Activated T-helper 1 cell treated with anti-CD3 and anti-CD28 coated beads, Interleukin-12 subunit alpha, Interleukin-12 subunit beta, Interleukin-2, Interleukin-4 antibody, amounts not matched to agents 30 ng/mL and 10 ng/mL and 1 ng/mL, durations not matched to agents 14 hours and 24 hours and 36 hours (primary cell): ENCODE measurements at regions not wholly inside any gene's neighbourhood (a gene's known extent, or its start where the extent isn't known, plus 50 kb on each side); places are given as distances from the start of the nearest gene placed in this dataset.
"Not testable (repeated sequence)": the region's sequence is repeated elsewhere in the genome, so short reads cannot be mapped to it uniquely, and the experiment has no call there.

Experiments
- DNase-seq: peaks from one replicate; pipeline ENCODE4 v3.0.0; 2021; ENCODE audit warnings: low spot score
- H3K27ac Mint-ChIP-seq: one replicate; pipeline ENCODE4 v1.8.0; 2021; ENCODE audit warnings: mild to moderate bottlenecking, mixed read lengths
- H3K27me3 Mint-ChIP-seq: one replicate; pipeline ENCODE4 v1.8.0; 2022; ENCODE audit warnings: mild to moderate bottlenecking, moderate library complexity, mixed read lengths; ENCODE audit not compliant: insufficient read depth
- H3K36me3 Mint-ChIP-seq: one replicate; pipeline ENCODE4 v1.8.0; 2021; ENCODE audit warnings: low read depth, mixed read lengths
- H3K4me1 Mint-ChIP-seq: one replicate; pipeline ENCODE4 v1.8.0; 2021; ENCODE audit warnings: low read depth, mixed read lengths
- H3K4me3 Mint-ChIP-seq: one replicate; pipeline ENCODE4 v1.8.0; 2021; ENCODE audit warnings: mild to moderate bottlenecking, moderate library complexity, mixed read lengths
- H3K9me3 Mint-ChIP-seq: one replicate; pipeline ENCODE4 v1.8.0; 2021; ENCODE audit warnings: mixed read lengths
- intact Hi-C: fragments of 100-400 bp; cut with micrococcal nuclease; formaldehyde crosslinking; loops from one replicate; pipeline ENCODE4 v1.15.1; 2024

GRCh38 chr2:125364192-125364983 is 1291.6 kb upstream of the GYPC start:
- no peaks in the 10 kb centered on the region for H3K36me3 Mint-ChIP-seq
- intact Hi-C loops: no loop called here
- H3K4me3 Mint-ChIP-seq: no peak overlapping the region
- DNase-seq: no peak
- no peaks in the 10 kb centered on the region for H3K4me1 Mint-ChIP-seq
- H3K27ac Mint-ChIP-seq: no peak overlapping the region
- peaks cover 17% of the 10 kb centered on the region for H3K9me3 Mint-ChIP-seq
- no peaks in the 10 kb centered on the region for H3K27me3 Mint-ChIP-seq

DNA sequence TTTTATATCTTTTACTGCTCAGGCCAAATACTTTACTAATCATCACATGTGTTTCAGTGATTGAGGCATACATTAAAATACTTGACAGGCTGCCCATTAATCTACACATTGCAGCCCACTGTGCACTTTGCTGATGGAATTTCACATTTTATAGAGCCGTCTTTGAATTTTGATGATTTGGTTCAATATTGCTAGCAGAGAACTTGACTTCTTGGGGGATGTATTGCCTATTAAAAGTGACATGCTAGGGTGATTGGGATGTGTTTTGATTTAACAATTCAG is 1291.0 kb upstream of the GYPC start:
- Mint-ChIP-seq H3K9me3 (peaks cover 16% of the 10 kb centered on the region), H3K4me1 (no peaks in the 10 kb centered on the region), H3K36me3 (no peaks in the 10 kb centered on the region), H3K27me3 (no peaks in the 10 kb centered on the region), H3K4me3 (no peak overlapping the region), H3K27ac (no peak overlapping the region)
- no peak for DNase-seq
- intact Hi-C loops: no loop called here

DNA sequence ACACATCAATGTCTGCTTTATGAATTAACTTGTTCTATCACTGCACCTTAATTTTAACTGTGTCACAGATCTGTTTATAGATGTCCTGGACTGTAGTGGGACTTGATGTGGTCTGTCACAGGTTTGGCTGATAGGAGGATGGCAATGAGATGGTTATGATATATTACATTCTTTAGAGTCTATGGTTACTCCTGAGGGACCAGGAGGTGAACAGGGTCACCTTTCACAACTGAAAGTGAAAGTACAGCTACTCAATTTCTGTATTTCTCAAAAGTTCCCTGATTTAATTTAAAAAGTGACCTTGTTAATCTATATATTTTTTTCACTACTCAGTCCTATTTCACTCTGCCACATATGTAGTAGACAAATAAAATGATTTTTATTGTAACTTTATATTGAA is 1284.1 kb upstream of the GYPC start:
- Mint-ChIP-seq H3K4me3 (no peak overlapping the region), H3K36me3 (no peaks in the 10 kb centered on the region), H3K27me3 (no peaks in the 10 kb centered on the region), H3K4me1 (no peaks in the 10 kb centered on the region), H3K9me3 (peaks cover 7% of the 10 kb centered on the region), H3K27ac (no peak overlapping the region)
- no peak for DNase-seq
- intact Hi-C loops: no loop called here

DNA sequence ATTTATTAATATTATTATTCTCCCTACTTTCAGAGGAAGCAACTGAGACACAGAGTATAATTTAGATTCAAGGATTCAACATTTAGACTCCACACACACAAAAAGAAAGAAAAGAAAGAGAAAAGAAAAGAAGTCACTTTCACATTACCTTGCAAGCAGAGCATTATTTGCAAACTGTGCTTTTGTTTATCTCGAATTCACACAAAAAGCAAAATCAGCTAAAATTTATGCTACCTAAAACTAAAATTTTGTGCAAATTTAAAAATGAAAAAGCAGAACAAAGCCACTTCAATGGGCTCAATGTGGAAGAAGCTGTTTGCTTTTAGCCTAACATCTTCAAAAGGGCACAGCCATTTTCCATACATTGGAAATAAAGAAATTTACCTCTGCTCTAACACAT is 1282.7 kb upstream of the GYPC start:
- Mint-ChIP-seq H3K4me3 (no peak overlapping the region), H3K27ac (no peak overlapping the region), H3K27me3 (no peaks in the 10 kb centered on the region), H3K9me3 (peaks cover 7% of the 10 kb centered on the region), H3K36me3 (no peaks in the 10 kb centered on the region), H3K4me1 (no peaks in the 10 kb centered on the region)
- DNase-seq: no peak
- intact Hi-C loops: no loop called here

DNA sequence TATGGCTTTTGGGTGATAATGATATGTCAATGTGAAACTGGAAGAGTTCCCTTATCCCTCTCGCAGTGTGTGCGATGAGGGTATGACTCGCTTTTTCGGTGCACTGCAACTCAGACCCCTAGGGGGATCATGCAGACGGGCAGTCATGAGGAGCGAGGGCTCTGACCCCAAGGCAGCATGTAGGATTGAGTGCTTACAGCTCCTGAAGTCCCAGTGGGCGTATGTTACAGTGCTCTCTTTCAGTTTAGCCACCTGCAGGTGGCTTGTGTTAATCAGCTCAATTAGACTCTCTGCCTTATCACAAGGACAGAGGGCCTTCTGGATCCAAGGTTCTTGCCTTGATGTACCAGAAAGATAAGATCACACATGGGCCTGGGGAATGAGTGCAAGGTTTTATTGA is 1269.9 kb upstream of the GYPC start:
- H3K27me3 Mint-ChIP-seq: no peaks in the 10 kb centered on the region
- H3K4me1 Mint-ChIP-seq: no peaks in the 10 kb centered on the region
- no peak overlapping the region for H3K27ac Mint-ChIP-seq

DNA sequence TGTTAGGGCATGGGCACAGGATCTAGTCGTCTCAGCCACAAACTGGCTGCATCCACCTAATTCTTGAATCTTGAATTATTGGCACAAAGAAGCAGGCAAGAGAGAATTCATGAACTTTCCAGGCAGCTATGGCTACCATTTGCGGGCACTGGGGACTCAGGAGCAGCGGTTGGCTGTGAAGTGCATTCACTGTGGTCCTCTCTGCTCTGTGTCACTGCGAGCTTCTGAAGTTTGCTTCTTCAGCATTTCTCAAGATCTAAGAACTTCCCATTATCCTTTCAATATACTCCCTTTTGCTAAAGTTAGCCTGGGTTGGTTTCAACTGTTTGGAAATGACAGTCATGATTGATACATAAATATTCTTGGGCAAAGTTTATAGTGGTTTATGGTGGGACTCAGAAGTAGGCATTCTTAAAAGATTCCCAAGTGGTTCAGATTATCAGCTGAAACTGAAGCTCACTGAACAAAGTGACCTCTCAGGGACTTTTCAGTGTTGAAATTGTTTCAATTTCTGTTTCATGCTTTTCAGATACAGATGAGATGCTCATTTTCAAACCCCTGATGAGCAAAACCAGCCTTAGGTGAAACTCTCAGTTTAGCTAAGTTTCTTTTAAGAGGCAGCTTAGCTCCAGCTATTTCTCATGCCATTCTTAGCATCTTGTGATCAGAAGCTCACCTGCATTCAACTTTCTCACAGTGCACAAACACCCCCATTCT is 1258.3 kb upstream of the GYPC start:
- no peaks in the 10 kb centered on the region for H3K4me1 Mint-ChIP-seq
- no peak overlapping the region for H3K4me3 Mint-ChIP-seq
- peaks cover 2% of the 10 kb centered on the region for H3K27me3 Mint-ChIP-seq
- H3K36me3 Mint-ChIP-seq: no peaks in the 10 kb centered on the region
- H3K27ac Mint-ChIP-seq: no peak overlapping the region
- no peak for DNase-seq
- intact Hi-C loops: no loop called here
- peaks cover 6% of the 10 kb centered on the region for H3K9me3 Mint-ChIP-seq

More for the DNA sequence above, 1269.9 kb upstream of the GYPC start:
- Mint-ChIP-seq H3K36me3 (no peaks in the 10 kb centered on the region), H3K9me3 (peaks cover 9% of the 10 kb centered on the region), H3K4me3 (no peak overlapping the region)
- DNase-seq: no peak
- intact Hi-C loops: no loop called here

DNA sequence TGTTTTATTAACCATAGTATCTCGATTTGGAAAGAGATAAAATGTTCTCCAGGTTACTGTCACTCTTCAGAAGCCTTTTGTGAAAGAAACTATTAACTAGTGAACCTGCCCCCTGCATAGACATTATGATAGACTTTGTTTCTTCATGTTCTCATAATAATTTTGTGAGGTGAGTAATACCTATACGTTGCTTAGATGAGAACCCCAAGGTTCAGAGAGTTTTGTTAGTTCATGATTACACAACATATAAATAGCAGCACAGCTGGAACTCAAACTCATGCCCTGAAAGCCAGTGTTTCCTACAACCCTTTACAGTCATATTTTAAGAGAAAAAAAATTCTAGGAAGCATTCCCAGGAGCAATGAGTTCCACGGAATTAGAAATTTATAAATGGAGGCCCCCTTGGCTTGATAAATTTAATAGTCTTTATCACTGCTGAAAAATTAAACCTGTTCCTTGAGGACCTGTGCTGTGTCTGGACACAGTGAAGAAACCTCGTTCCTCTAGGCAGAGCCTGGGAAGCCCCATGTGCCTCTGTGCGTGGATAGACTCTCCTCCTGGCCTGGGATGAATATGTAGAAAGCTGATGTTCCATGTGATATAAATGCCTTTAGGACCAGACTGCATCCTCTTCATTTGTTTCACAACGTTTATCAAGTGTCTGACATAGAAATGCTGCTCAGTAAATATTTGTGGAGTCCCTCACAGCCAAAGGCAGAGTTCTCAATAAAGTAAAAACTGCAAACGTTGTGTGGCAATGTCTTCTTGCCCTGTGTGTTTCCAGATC is 1257.0 kb upstream of the GYPC start:
- H3K4me1 Mint-ChIP-seq: no peaks in the 10 kb centered on the region
- intact Hi-C loops: no loop called here

DNA sequence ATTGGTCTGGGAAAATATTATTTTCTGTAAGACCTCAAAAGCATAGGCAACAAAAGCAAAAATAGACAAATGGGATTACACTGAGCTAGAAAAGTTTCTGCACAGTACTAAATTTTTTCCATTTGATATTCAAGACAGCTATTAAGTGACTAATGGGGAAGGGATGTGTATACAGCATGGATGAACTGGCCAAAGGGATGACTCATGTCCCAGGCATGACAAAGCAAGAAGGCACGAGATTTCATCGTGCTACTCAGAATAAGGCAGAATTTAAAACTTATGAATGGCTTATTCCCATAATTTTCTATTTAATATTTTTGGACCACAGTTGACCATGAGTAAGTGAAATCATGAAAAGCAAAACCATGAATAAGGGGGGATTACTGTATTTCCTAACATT is 1250.1 kb upstream of the GYPC start:
- H3K27me3 Mint-ChIP-seq: no peaks in the 10 kb centered on the region
- H3K36me3 Mint-ChIP-seq: no peaks in the 10 kb centered on the region
- DNase-seq: no peak
- intact Hi-C loops: no loop called here
- peaks cover 13% of the 10 kb centered on the region for H3K9me3 Mint-ChIP-seq
- H3K4me3 Mint-ChIP-seq: no peak overlapping the region
- H3K27ac Mint-ChIP-seq: no peak overlapping the region
- no peaks in the 10 kb centered on the region for H3K4me1 Mint-ChIP-seq

More for the DNA sequence above, 1257.0 kb upstream of the GYPC start:
- no peaks in the 10 kb centered on the region for H3K36me3 Mint-ChIP-seq
- peaks cover 2% of the 10 kb centered on the region for H3K27me3 Mint-ChIP-seq
- H3K9me3 Mint-ChIP-seq: peaks cover 11% of the 10 kb centered on the region
- no peak overlapping the region for H3K4me3 Mint-ChIP-seq
- no peak overlapping the region for H3K27ac Mint-ChIP-seq
- DNase-seq: no peak

GRCh38 chr2:125408874-125409538 is 1247.0 kb upstream of the GYPC start:
- intact Hi-C loops: no loop called here
- Mint-ChIP-seq H3K27ac (no peak overlapping the region), H3K9me3 (peaks cover 2% of the 10 kb centered on the region), H3K36me3 (no peaks in the 10 kb centered on the region), H3K27me3 (no peaks in the 10 kb centered on the region), H3K4me3 (no peak overlapping the region), H3K4me1 (no peaks in the 10 kb centered on the region)
- DNase-seq: no peak

DNA sequence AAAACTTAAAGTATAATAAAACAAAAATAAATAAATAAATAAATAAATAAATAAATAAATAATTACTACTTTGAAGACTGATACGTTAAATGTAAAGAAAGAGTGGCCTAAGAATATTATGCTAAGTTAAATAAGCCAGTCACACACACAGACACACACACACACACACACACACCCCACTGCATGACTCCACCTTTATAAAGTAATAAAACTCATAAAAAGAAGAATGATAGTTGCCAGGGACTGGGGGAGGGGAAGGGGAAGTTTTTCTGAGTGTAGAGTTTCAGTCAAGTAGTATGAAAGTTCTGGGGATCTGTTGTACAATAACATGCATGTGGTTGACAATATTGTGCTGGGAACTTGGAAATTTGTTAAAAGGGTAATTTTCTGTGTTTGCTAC is 1237.5 kb upstream of the GYPC start:
- no peaks in the 10 kb centered on the region for H3K27me3 Mint-ChIP-seq
- intact Hi-C loops: no loop called here
- no peak for DNase-seq
- no peak overlapping the region for H3K4me3 Mint-ChIP-seq
- no peaks in the 10 kb centered on the region for H3K9me3 Mint-ChIP-seq
- H3K36me3 Mint-ChIP-seq: no peaks in the 10 kb centered on the region
- no peaks in the 10 kb centered on the region for H3K4me1 Mint-ChIP-seq
- H3K27ac Mint-ChIP-seq: no peak overlapping the region

DNA sequence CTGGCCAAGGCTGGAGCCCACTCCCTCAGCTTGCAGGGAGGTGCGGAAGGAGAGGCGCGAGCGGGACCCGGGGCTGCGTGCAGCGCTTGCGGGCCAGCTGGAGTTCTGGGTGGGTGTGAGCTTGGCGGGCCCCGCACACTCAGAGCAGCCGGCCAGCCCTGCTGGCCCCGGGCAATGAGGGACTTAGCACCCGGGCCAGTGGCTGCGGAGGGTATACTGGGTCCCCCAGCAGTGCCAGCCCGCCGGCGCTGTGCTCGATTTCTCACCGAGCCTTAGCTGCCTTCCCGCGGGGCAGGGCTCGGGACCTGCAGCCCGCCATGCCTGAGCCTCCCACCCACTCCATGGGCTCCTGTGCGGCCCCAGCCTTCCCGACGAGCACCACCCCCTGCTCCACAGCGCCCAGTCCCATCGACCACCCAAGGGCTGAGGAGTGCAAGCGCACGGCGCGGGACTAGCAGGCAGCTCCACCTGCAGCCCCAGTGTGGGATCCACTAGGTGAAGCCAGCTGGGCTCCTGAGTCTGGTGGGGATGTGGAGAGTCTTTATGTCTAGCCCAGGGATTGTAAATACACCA is 1233.7 kb upstream of the GYPC start:
- intact Hi-C loops, H3K4me3 Mint-ChIP-seq, H3K9me3 Mint-ChIP-seq, H3K27ac Mint-ChIP-seq, H3K4me1 Mint-ChIP-seq, H3K36me3 Mint-ChIP-seq, DNase-seq, H3K27me3 Mint-ChIP-seq: not testable (repeated sequence)

DNA sequence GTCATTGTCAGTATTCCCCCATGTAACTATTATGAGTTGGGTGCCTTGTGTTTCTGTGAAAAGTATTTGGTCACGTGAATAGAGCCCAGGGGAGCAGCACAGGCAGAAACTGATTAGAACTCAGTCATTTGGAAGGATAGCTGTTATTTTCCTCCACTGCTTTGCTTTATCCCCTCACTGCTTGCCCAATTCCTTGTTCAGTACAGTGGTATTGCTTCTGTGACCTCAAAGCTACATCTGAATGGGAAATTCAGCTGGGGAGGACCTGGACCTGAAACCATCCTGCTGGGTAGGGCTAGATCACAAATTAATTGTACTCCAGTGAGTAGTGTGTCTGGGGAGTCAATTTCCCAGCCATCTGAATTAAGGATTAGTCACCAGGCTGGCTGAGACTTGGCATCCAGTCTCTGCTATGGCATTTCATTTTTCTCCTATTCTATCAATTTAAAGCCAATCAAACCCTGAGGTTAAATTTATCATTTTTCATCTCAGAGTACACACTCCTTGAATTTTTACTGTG is 1231.6 kb upstream of the GYPC start:
- no peaks in the 10 kb centered on the region for H3K4me1 Mint-ChIP-seq
- H3K27ac Mint-ChIP-seq: no peak overlapping the region
- intact Hi-C loops: no loop called here
- H3K27me3 Mint-ChIP-seq: no peaks in the 10 kb centered on the region
- no peak overlapping the region for H3K4me3 Mint-ChIP-seq
- peaks cover 4% of the 10 kb centered on the region for H3K9me3 Mint-ChIP-seq
- no peak for DNase-seq
- no peaks in the 10 kb centered on the region for H3K36me3 Mint-ChIP-seq
